ENCODE measurements at regions not wholly inside any gene's neighbourhood (a gene's known extent, or its start where the extent isn't known, plus 50 kb on each side); places are given as distances from the start of the nearest gene placed in this dataset.

- no peak for TF ChIP-seq POLR2AphosphoS5 (IDR thresholded peaks at IDR 0.05; ENCODE audit: low read depth, low read length)
- no peak for TF ChIP-seq POLR2A (IDR thresholded peaks at IDR 0.05; ENCODE audit: low read depth, low read length)
- TF ChIP-seq TAF1 (IDR thresholded peaks at IDR 0.05; ENCODE audit: low read depth, low read length) = no peak
- TF ChIP-seq PAX5 (IDR thresholded peaks at IDR 0.05; ENCODE audit: insufficient read depth, low read length, severe bottlenecking) = no peak
- no peak for TF ChIP-seq POU2F2 (IDR thresholded peaks at IDR 0.05; ENCODE audit: low read depth, low read length)
Measured at GRCh38 chr3:146894406-146894805, 289.3 kb upstream of the PLSCR5 start.

Measured in GM12891 (cell line).